ENCODE measurements at regions not wholly inside any gene's neighbourhood (a gene's known extent, or its start where the extent isn't known, plus 50 kb on each side); places are given as distances from the start of the nearest gene placed in this dataset.
"Not testable (repeated sequence)": the region's sequence is repeated elsewhere in the genome, so short reads cannot be mapped to it uniquely, and the experiment has no call there.

- no peak for TF ChIP-seq CTCF (IDR thresholded peaks at IDR 0.05; ENCODE audit: insufficient read depth, low read depth, low read length, missing control alignments)
- no peak for DNase-seq (ENCODE audit: low read depth)
These were observed 80.1 kb upstream of the ELOVL5 start for GRCh38 chr6:53428886-53429285.

GRCh38 chr6:53426667-53427270 is 78.0 kb upstream of the ELOVL5 start:
- TF ChIP-seq CTCF (IDR thresholded peaks at IDR 0.05; ENCODE audit: insufficient read depth, low read depth, low read length, missing control alignments) = no peak
- no peak overlapping the region for H3K4me3 ChIP-seq (ENCODE audit: low read length)
- no peak for DNase-seq (ENCODE audit: low read depth)

More at GRCh38 chr6:53428886-53429285, 80.1 kb upstream of the ELOVL5 start:
- H3K4me3 ChIP-seq (ENCODE audit: low read length) = no peak overlapping the region

- H3K4me3 ChIP-seq (ENCODE audit: low read length) = no peak overlapping the region
- no peak for TF ChIP-seq CTCF (IDR thresholded peaks at IDR 0.05; ENCODE audit: insufficient read depth, low read depth, low read length, missing control alignments)
- DNase-seq (ENCODE audit: low read depth) = no peak
These were observed 77.4 kb upstream of the ELOVL5 start for GRCh38 chr6:53426117-53426516.

- TF ChIP-seq CTCF (IDR thresholded peaks at IDR 0.05; ENCODE audit: insufficient read depth, low read depth, low read length, missing control alignments) = no peak
- H3K4me3 ChIP-seq (ENCODE audit: low read length) = no peak overlapping the region
- DNase-seq (ENCODE audit: low read depth) = no peak
These were observed 76.4 kb upstream of the ELOVL5 start for GRCh38 chr6:53424976-53425718.

- H3K4me3 ChIP-seq (ENCODE audit: low read length) = no peak overlapping the region
- DNase-seq (ENCODE audit: low read depth) = no peak
- no peak for TF ChIP-seq CTCF (IDR thresholded peaks at IDR 0.05; ENCODE audit: insufficient read depth, low read depth, low read length, missing control alignments)
These were observed 75.5 kb upstream of the ELOVL5 start for GRCh38 chr6:53424300-53424699.

- not testable (repeated sequence) for DNase-seq (ENCODE audit: low read depth); H3K4me3 ChIP-seq (ENCODE audit: low read length)
These were observed 74.8 kb upstream of the ELOVL5 start for GRCh38 chr6:53423560-53423959.

GRCh38 chr6:53419026-53419425 is 70.3 kb upstream of the ELOVL5 start:
- H3K4me3 ChIP-seq (ENCODE audit: low read length) = no peak overlapping the region
- no peak for TF ChIP-seq CTCF (IDR thresholded peaks at IDR 0.05; ENCODE audit: insufficient read depth, low read depth, low read length, missing control alignments)
- DNase-seq (ENCODE audit: low read depth) = no peak

All from epithelial cell of esophagus (primary cell).